Liver (tissue), 8 donors: ENCODE measurements at regions not wholly inside any gene's neighbourhood (a gene's known extent, or its start where the extent isn't known, plus 50 kb on each side); places are given as distances from the start of the nearest gene placed in this dataset.

ENCODE experiments used
- DNase-seq: peaks from one replicate; pipeline ENCODE4 v3.0.0-alpha.2; 2017; ENCODE audit warnings: low spot score
- H3K27ac ChIP-seq, 2 donors: one replicate each; pipeline ENCODE4 v1.7.0; 2013; ENCODE audit warnings: inconsistent platforms in 2 of 2, low read length in 2 of 2, control low read depth in 1 of 2, low read depth in 1 of 2, mild to moderate bottlenecking in 1 of 2
- H3K27me3 ChIP-seq, 4 donors: one replicate each; pipeline versions ENCODE4 v1.6.1 to v1.7.0; 2013; ENCODE audit warnings: low read length in 3 of 4, inconsistent platforms in 1 of 4, mild to moderate bottlenecking in 1 of 4, moderate library complexity in 1 of 4; ENCODE audit not compliant: control insufficient read depth in 4 of 4, insufficient read depth in 4 of 4
- H3K36me3 ChIP-seq, 4 donors: one replicate each; pipeline versions ENCODE4 v1.6.1 to v1.7.0; 2013; ENCODE audit warnings: low read length in 3 of 4, mild to moderate bottlenecking in 3 of 4, low read depth in 1 of 4, moderate library complexity in 1 of 4; ENCODE audit not compliant: control insufficient read depth in 4 of 4, insufficient read depth in 3 of 4
- H3K4me1 ChIP-seq, 4 donors: one replicate each; pipeline versions ENCODE4 v1.6.1 to v1.7.0; 2013; ENCODE audit warnings: low read length in 3 of 4, mild to moderate bottlenecking in 3 of 4, moderate library complexity in 1 of 4; ENCODE audit not compliant: control insufficient read depth in 4 of 4, insufficient read depth in 4 of 4
- H3K4me3 ChIP-seq, 3 donors: one replicate each; pipeline versions ENCODE4 v1.6.1 to v1.7.0; 2013; ENCODE audit warnings: low read length in 3 of 3, control low read depth in 1 of 3, low read depth in 1 of 3, mild to moderate bottlenecking in 1 of 3
- H3K9ac ChIP-seq, 2 donors: one replicate each; pipeline ENCODE4 v1.7.0; 2013; ENCODE audit warnings: low read length in 2 of 2, mild to moderate bottlenecking in 2 of 2, moderate library complexity in 2 of 2, control low read depth in 1 of 2, low read depth in 1 of 2
- H3K9me3 ChIP-seq, 4 donors: one replicate each; pipeline versions ENCODE4 v1.6.1 to v1.7.0; 2013; ENCODE audit warnings: low read length in 3 of 4; ENCODE audit not compliant: control insufficient read depth in 4 of 4
- ATF3 ChIP-seq: IDR thresholded peaks from 2 replicates; pipeline ENCODE4 v1.6.1; 2016; ENCODE audit warnings: antibody characterized with exemption
- CTCF ChIP-seq: fragments of 150-350 bp; IDR thresholded peaks from 2 replicates; pipeline ENCODE4 v1.5.1; 2017; ENCODE audit warnings: improper control_type of control experiment, low read depth, low read length; ENCODE audit not compliant: missing input control
- EGR1 ChIP-seq, 2 donors: IDR thresholded peaks; 2 replicates each; pipeline ENCODE4 v1.6.1; 2016 to 2018; ENCODE audit warnings: antibody characterized with exemption in 2 of 2, low read depth in 2 of 2
- HNF4A ChIP-seq, 2 donors: conservative IDR thresholded peaks; 2 replicates each; pipeline ENCODE4 v1.6.1; 2016; ENCODE audit warnings: antibody characterized with exemption in 2 of 2, mild to moderate bottlenecking in 2 of 2
- JUND ChIP-seq, 2 donors: IDR thresholded peaks; 2 replicates each; pipeline ENCODE4 v1.6.1; 2016; ENCODE audit warnings: antibody characterized with exemption in 2 of 2
- MAX ChIP-seq: IDR thresholded peaks from 2 replicates; pipeline ENCODE4 v1.6.1; 2016; ENCODE audit warnings: antibody characterized with exemption
- NR2F2 ChIP-seq: IDR thresholded peaks from 2 replicates; pipeline ENCODE4 v1.6.1; 2016; ENCODE audit warnings: antibody characterized with exemption
- RAD21 ChIP-seq, 2 donors: IDR thresholded peaks; 2 replicates each; pipeline ENCODE4 v1.6.1; 2016; ENCODE audit warnings: antibody characterized with exemption in 2 of 2, mild to moderate bottlenecking in 2 of 2
- REST ChIP-seq: IDR thresholded peaks from 2 replicates; pipeline ENCODE4 v1.6.1; 2016; ENCODE audit warnings: antibody characterized with exemption, mild to moderate bottlenecking
- RXRA ChIP-seq, 2 donors: IDR thresholded peaks; 2 replicates each; pipeline ENCODE4 v1.6.1; 2017 to 2018; ENCODE audit warnings: antibody characterized with exemption in 2 of 2, mild to moderate bottlenecking in 1 of 2
- SP1 ChIP-seq: IDR thresholded peaks from 2 replicates; pipeline ENCODE4 v1.6.1; 2018; ENCODE audit warnings: antibody characterized with exemption, mild to moderate bottlenecking
- TAF1 ChIP-seq: conservative IDR thresholded peaks from 2 replicates; pipeline ENCODE4 v1.6.1; 2016; ENCODE audit warnings: antibody characterized with exemption, mild to moderate bottlenecking
- YY1 ChIP-seq: IDR thresholded peaks from 2 replicates; pipeline ENCODE4 v1.6.1; 2016; ENCODE audit warnings: antibody characterized with exemption, mild to moderate bottlenecking
- ZBTB33 ChIP-seq: IDR thresholded peaks from 2 replicates; pipeline ENCODE4 v1.6.1; 2016; ENCODE audit warnings: antibody characterized with exemption
- WGBS: extraction: QIAGEN DNeasy Blood & Tissue Kit; methylation state at CpG from one replicate; pipeline ENCODE4 v1.1.7; 2013; 5-methylcytosine and 5-hydroxymethylcytosine counted together
- donor health status: healthy.
- donor health status: healthy.
- donor health status: healthy.
- donor health status: healthy.
- donor health status: healthy.

- TF ChIP-seq ZBTB33 (no peak), SP1 (no peak), EGR1 (IDR thresholded peaks at IDR 0.05; ENCODE audit: low read depth in 2 of 2) (no peak), YY1 (no peak), ATF3 (no peak), TAF1 (no peak), CTCF (no peak), RAD21 (IDR thresholded peaks at IDR 0.05) (no peak), NR2F2 (no peak)
Measured at GRCh38 chr2:236982693-236983455, 102.8 kb upstream of the COPS8 start (continued).

GRCh38 chr2:236984046-236984445 lies 101.6 kb upstream of the COPS8 start:
- no peak for DNase-seq
- H3K27ac ChIP-seq, result no peak overlapping the region
- peaks cover 0 to 6% (median 0%) of the 10 kb centered on the region in 4 donors for H3K4me1 ChIP-seq
- H3K36me3 ChIP-seq, result no peaks in the 10 kb centered on the region
- H3K9me3 ChIP-seq, result peaks cover 0 to 4% (median 2%) of the 10 kb centered on the region in 4 donors
- no peak overlapping the region for H3K9ac ChIP-seq
- no peak for TF ChIP-seq RXRA (IDR thresholded peaks at IDR 0.05)
- H3K27me3 ChIP-seq, result no peaks in the 10 kb centered on the region
- no peak overlapping the region for H3K4me3 ChIP-seq
- 39% methylated on average over 1 of the region's 1 CpG for whole genome bisulfite sequencing

- Histone ChIP-seq H3K27ac (no peak overlapping the region), H3K9ac (no peak overlapping the region), H3K9me3 (peaks cover 0 to 4% (median 2%) of the 10 kb centered on the region in 4 donors), H3K4me3 (no peak overlapping the region), H3K27me3 (no peaks in the 10 kb centered on the region), H3K4me1 (peaks cover 0 to 7% (median 0%) of the 10 kb centered on the region in 4 donors), H3K36me3 (no peaks in the 10 kb centered on the region)
- TF ChIP-seq MAX (no peak), REST (no peak), JUND (IDR thresholded peaks at IDR 0.05) (no peak), HNF4A (conservative IDR thresholded peaks at IDR 0.05) (no peak), RXRA (IDR thresholded peaks at IDR 0.05) (no peak), EGR1 (IDR thresholded peaks at IDR 0.05; ENCODE audit: low read depth in 2 of 2) (no peak)
- 93% methylated on average over 7 of the region's 7 CpGs for WGBS
- DNase-seq, result no peak
Measured at GRCh38 chr2:236985761-236986339, 99.8 kb upstream of the COPS8 start.
